SK-N-SH treated with all-trans-retinoic acid at 6 μM for 48 hours (cell line): ENCODE measurements at regions not wholly inside any gene's neighbourhood (a gene's known extent, or its start where the extent isn't known, plus 50 kb on each side); places are given as distances from the start of the nearest gene placed in this dataset.
"Not testable (repeated sequence)": the region's sequence is repeated elsewhere in the genome, so short reads cannot be mapped to it uniquely, and the experiment has no call there.

Experiments
- ARNTL ChIP-seq: fragments of 450-650 bp; formaldehyde crosslinking; IDR thresholded peaks from 2 replicates; pipeline ENCODE4 v1.5.0; 2020; ENCODE audit warnings: low read depth, mild to moderate bottlenecking, moderate library complexity, borderline replicate concordance
- CREB5 ChIP-seq: fragments of 250-450 bp; sonication (Bioruptor Pico); IDR thresholded peaks from 2 replicates; pipeline ENCODE4 v1.5.1; 2020; ENCODE audit warnings: low read depth, mild to moderate bottlenecking, moderate library complexity
- CSDC2 ChIP-seq: fragments of 250-450 bp; sonication (Bioruptor Pico); IDR thresholded peaks from 2 replicates; pipeline ENCODE4 v1.5.0; 2020; ENCODE audit warnings: mild to moderate bottlenecking, moderate library complexity
- ESRRG ChIP-seq: fragments of 250-450 bp; sonication (Bioruptor Pico); IDR thresholded peaks from 2 replicates; pipeline ENCODE4 v1.6.1; 2021; ENCODE audit warnings: mild to moderate bottlenecking
- OSR1 ChIP-seq: fragments of 250-450 bp; sonication (Bioruptor Pico); IDR thresholded peaks from 2 replicates; pipeline ENCODE4 v1.8.0; 2022; ENCODE audit warnings: moderate library complexity, mild to moderate bottlenecking, inconsistent platforms
- PPARA ChIP-seq: fragments of 250-450 bp; sonication (Bioruptor Pico); IDR thresholded peaks from 2 replicates; pipeline ENCODE4 v1.5.0; 2020; ENCODE audit warnings: mild to moderate bottlenecking, borderline replicate concordance
- SNAI2 ChIP-seq: fragments of 250-450 bp; sonication (Bioruptor Pico); IDR thresholded peaks from 2 replicates; pipeline ENCODE4 v1.5.0; 2020; ENCODE audit warnings: mild to moderate bottlenecking, moderate library complexity
- TCF4 ChIP-seq: fragments of 250-450 bp; sonication (Bioruptor Pico); IDR thresholded peaks from 2 replicates; pipeline ENCODE4 v1.8.0; 2021; ENCODE audit warnings: mild to moderate bottlenecking, moderate library complexity, borderline replicate concordance
- ZC3H10 ChIP-seq: fragments of 250-450 bp; sonication (Bioruptor Pico); IDR thresholded peaks from 2 replicates; pipeline ENCODE4 v1.5.1; 2021; ENCODE audit warnings: mild to moderate bottlenecking, moderate library complexity
- ZFP3 ChIP-seq: fragments of 250-450 bp; sonication (Bioruptor Pico); IDR thresholded peaks from 2 replicates; pipeline ENCODE4 v1.5.0; 2020; ENCODE audit warnings: mild to moderate bottlenecking, moderate library complexity
- ZFP30 ChIP-seq: fragments of 450-650 bp; formaldehyde crosslinking; IDR thresholded peaks from 2 replicates; pipeline ENCODE4 v1.5.0; 2022; ENCODE audit warnings: mild to moderate bottlenecking, moderate library complexity
- ZNF8 ChIP-seq: fragments of 450-650 bp; formaldehyde crosslinking; IDR thresholded peaks from 2 replicates; pipeline ENCODE4 v1.5.0; 2020; ENCODE audit warnings: mild to moderate bottlenecking, moderate library complexity
- TF ChIP-seq, protein P1 (sequence below): fragments of 250-450 bp; sonication (Bioruptor Pico); IDR thresholded peaks from 2 replicates; pipeline ENCODE4 v1.8.0; 2020; ENCODE audit warnings: mild to moderate bottlenecking, moderate library complexity, borderline replicate concordance
- TF ChIP-seq, protein P2 (sequence below): fragments of 250-450 bp; sonication (Bioruptor Pico); IDR thresholded peaks from 2 replicates; pipeline ENCODE4 v1.5.0; 2020; ENCODE audit warnings: mild to moderate bottlenecking, moderate library complexity

GRCh38 chr9:97130864-97131263 lies 91.9 kb upstream of the CTSV start:
- not testable (repeated sequence) for TF ChIP-seq ZC3H10 (CRISPR knock-in tag); TCF4 (CRISPR knock-in tag); CREB5 (CRISPR knock-in tag); PPARA (CRISPR knock-in tag); ARNTL (CRISPR knock-in tag); ZFP30; ZNF8 (CRISPR knock-in tag); SNAI2 (CRISPR knock-in tag); CSDC2 (CRISPR knock-in tag); OSR1; ZFP3 (CRISPR knock-in tag); ESRRG (CRISPR knock-in tag)
- TF ChIP-seq, protein P1, sequence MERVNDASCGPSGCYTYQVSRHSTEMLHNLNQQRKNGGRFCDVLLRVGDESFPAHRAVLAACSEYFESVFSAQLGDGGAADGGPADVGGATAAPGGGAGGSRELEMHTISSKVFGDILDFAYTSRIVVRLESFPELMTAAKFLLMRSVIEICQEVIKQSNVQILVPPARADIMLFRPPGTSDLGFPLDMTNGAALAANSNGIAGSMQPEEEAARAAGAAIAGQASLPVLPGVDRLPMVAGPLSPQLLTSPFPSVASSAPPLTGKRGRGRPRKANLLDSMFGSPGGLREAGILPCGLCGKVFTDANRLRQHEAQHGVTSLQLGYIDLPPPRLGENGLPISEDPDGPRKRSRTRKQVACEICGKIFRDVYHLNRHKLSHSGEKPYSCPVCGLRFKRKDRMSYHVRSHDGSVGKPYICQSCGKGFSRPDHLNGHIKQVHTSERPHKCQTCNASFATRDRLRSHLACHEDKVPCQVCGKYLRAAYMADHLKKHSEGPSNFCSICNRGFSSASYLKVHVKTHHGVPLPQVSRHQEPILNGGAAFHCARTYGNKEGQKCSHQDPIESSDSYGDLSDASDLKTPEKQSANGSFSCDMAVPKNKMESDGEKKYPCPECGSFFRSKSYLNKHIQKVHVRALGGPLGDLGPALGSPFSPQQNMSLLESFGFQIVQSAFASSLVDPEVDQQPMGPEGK (CRISPR knock-in tag): not testable (repeated sequence)
- TF ChIP-seq, protein P2, sequence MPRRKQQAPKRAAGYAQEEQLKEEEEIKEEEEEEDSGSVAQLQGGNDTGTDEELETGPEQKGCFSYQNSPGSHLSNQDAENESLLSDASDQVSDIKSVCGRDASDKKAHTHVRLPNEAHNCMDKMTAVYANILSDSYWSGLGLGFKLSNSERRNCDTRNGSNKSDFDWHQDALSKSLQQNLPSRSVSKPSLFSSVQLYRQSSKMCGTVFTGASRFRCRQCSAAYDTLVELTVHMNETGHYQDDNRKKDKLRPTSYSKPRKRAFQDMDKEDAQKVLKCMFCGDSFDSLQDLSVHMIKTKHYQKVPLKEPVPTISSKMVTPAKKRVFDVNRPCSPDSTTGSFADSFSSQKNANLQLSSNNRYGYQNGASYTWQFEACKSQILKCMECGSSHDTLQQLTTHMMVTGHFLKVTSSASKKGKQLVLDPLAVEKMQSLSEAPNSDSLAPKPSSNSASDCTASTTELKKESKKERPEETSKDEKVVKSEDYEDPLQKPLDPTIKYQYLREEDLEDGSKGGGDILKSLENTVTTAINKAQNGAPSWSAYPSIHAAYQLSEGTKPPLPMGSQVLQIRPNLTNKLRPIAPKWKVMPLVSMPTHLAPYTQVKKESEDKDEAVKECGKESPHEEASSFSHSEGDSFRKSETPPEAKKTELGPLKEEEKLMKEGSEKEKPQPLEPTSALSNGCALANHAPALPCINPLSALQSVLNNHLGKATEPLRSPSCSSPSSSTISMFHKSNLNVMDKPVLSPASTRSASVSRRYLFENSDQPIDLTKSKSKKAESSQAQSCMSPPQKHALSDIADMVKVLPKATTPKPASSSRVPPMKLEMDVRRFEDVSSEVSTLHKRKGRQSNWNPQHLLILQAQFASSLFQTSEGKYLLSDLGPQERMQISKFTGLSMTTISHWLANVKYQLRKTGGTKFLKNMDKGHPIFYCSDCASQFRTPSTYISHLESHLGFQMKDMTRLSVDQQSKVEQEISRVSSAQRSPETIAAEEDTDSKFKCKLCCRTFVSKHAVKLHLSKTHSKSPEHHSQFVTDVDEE (CRISPR knock-in tag): not testable (repeated sequence)
